ENCODE measurements at regions not wholly inside any gene's neighbourhood (a gene's known extent, or its start where the extent isn't known, plus 50 kb on each side); places are given as distances from the start of the nearest gene placed in this dataset.
"Not testable (repeated sequence)": the region's sequence is repeated elsewhere in the genome, so short reads cannot be mapped to it uniquely, and the experiment has no call there.

GRCh38 chr15:77889828-77890725, 187.4 kb downstream of the TBC1D2B start:
- TF ChIP-seq CTCF (conservative IDR thresholded peaks at IDR 0.05 in 1 of 2, IDR thresholded peaks at IDR 0.05 in 1 of 2; ENCODE audit: low read depth in 1 of 2, low read length in 2 of 2); EZH2 (IDR thresholded peaks at IDR 0.05; ENCODE audit: low read length, missing control alignments): not testable (repeated sequence)
